H9 (cell line): ENCODE measurements at regions not wholly inside any gene's neighbourhood (a gene's known extent, or its start where the extent isn't known, plus 50 kb on each side); places are given as distances from the start of the nearest gene placed in this dataset.
A peak's percentile ranks its signal among the peaks of the same experiment; 100 is the strongest.

Source experiments
- DNase-seq: peaks from one replicate; pipeline ENCODE4 v3.0.0-alpha.2; 2017
- H2AFZ ChIP-seq: one replicate; pipeline ENCODE4 v1.6.1; 2013; ENCODE audit warnings: mild to moderate bottlenecking, low read length, control low read depth, moderate library complexity
- H2AK5ac ChIP-seq: 2 replicates; pipeline ENCODE4 v1.6.1; 2013; ENCODE audit warnings: low read length, control low read depth, mixed read lengths; ENCODE audit not compliant: insufficient read length
- H2BK120ac ChIP-seq: one replicate; pipeline ENCODE4 v1.6.1; 2013; ENCODE audit warnings: low read depth, mild to moderate bottlenecking, low read length, control low read depth, inconsistent platforms; ENCODE audit not compliant: poor library complexity, severe bottlenecking
- H2BK12ac ChIP-seq: 2 replicates; pipeline ENCODE4 v1.6.1; 2013; ENCODE audit warnings: low read length, control low read depth, mixed read lengths, low read depth; ENCODE audit not compliant: insufficient read length
- H2BK15ac ChIP-seq: 2 replicates; pipeline ENCODE4 v1.6.1; 2013; ENCODE audit warnings: low read depth, low read length, control low read depth
- H2BK20ac ChIP-seq: one replicate; pipeline ENCODE4 v1.6.1; 2013; ENCODE audit warnings: low read depth, mild to moderate bottlenecking, low read length, control low read depth, inconsistent platforms; ENCODE audit not compliant: poor library complexity, severe bottlenecking
- H2BK5ac ChIP-seq: 2 replicates; pipeline ENCODE4 v1.6.1; 2013; ENCODE audit warnings: low read length, control low read depth, mixed read lengths; ENCODE audit not compliant: insufficient read length
- H3K14ac ChIP-seq: 2 replicates; pipeline ENCODE4 v1.6.1; 2013; ENCODE audit warnings: low read length, control low read depth; ENCODE audit not compliant: insufficient read depth
- H3K18ac ChIP-seq: 2 replicates; pipeline ENCODE4 v1.6.1; 2013; ENCODE audit warnings: low read depth, mild to moderate bottlenecking, mixed read lengths, low read length, control low read depth; ENCODE audit not compliant: insufficient read length
- H3K23ac ChIP-seq: 2 replicates; pipeline ENCODE4 v1.6.1; 2013; ENCODE audit warnings: low read length, control low read depth, mixed read lengths, low read depth; ENCODE audit not compliant: insufficient read length
- H3K23me2 ChIP-seq: 2 replicates; pipeline ENCODE4 v1.6.1; 2013; ENCODE audit warnings: low read depth, mild to moderate bottlenecking, mixed read lengths, low read length, control low read depth; ENCODE audit not compliant: insufficient read length, poor library complexity, severe bottlenecking
- H3K27ac ChIP-seq: 2 replicates; pipeline ENCODE4 v1.5.1; 2013; ENCODE audit warnings: low read length, control low read depth, mixed read lengths, low read depth; ENCODE audit not compliant: insufficient read length
- H3K27me3 ChIP-seq: 2 replicates; pipeline ENCODE4 v1.6.1; 2013; ENCODE audit warnings: low read length, control low read depth, inconsistent platforms; ENCODE audit not compliant: insufficient read depth
- H3K4ac ChIP-seq: 2 replicates; pipeline ENCODE4 v1.6.1; 2013; ENCODE audit warnings: low read depth, mild to moderate bottlenecking, control low read depth, inconsistent platforms, low read length, moderate library complexity
- H3K4me1 ChIP-seq: 2 replicates; pipeline ENCODE4 v1.6.1; 2013; ENCODE audit warnings: low read length, control low read depth, inconsistent platforms; ENCODE audit not compliant: insufficient read depth
- H3K4me2 ChIP-seq: 2 replicates; pipeline ENCODE4 v1.6.1; 2013; ENCODE audit warnings: low read length, control low read depth, mixed read lengths; ENCODE audit not compliant: insufficient read length, insufficient read depth
- H3K56ac ChIP-seq: 2 replicates; pipeline ENCODE4 v1.6.1; 2013; ENCODE audit warnings: low read depth, mild to moderate bottlenecking, mixed read lengths, low read length, control low read depth; ENCODE audit not compliant: insufficient read length
- H3K79me1 ChIP-seq: 2 replicates; pipeline ENCODE4 v1.6.1; 2013; ENCODE audit warnings: low read depth, mild to moderate bottlenecking, moderate library complexity, low read length, control low read depth, inconsistent platforms; ENCODE audit not compliant: insufficient read depth, poor library complexity, severe bottlenecking
- H3K79me2 ChIP-seq: 2 replicates; pipeline ENCODE4 v1.6.1; 2013; ENCODE audit warnings: low read length, control low read depth, inconsistent platforms; ENCODE audit not compliant: insufficient read depth
- H3K9ac ChIP-seq: 2 replicates; pipeline ENCODE4 v1.6.1; 2013; ENCODE audit warnings: low read length, control low read depth, mixed read lengths; ENCODE audit not compliant: insufficient read length; ENCODE audit errors: extremely low read depth
- H3K9me3 ChIP-seq: one replicate; pipeline ENCODE4 v1.6.1; 2013; ENCODE audit warnings: low read depth, low read length, inconsistent platforms; ENCODE audit not compliant: control insufficient read depth
- H3T11ph ChIP-seq: one replicate; pipeline ENCODE4 v1.6.1; 2013; ENCODE audit warnings: mild to moderate bottlenecking, low read length, control low read depth, inconsistent platforms
- H4K20me1 ChIP-seq: one replicate; pipeline ENCODE4 v1.6.1; 2013; ENCODE audit not compliant: control insufficient read depth, insufficient read length, insufficient read depth
- H4K5ac ChIP-seq: 2 replicates; pipeline ENCODE4 v1.6.1; 2013; ENCODE audit warnings: low read depth, mild to moderate bottlenecking, mixed read lengths, low read length, control low read depth; ENCODE audit not compliant: insufficient read length
- H4K8ac ChIP-seq: replicated peaks from 2 replicates; pipeline ENCODE4 v1.6.1; 2013; ENCODE audit warnings: low read length, control low read depth, mixed read lengths, low read depth; ENCODE audit not compliant: insufficient read length
- H4K91ac ChIP-seq: 2 replicates; pipeline ENCODE4 v1.6.1; 2013; ENCODE audit warnings: low read depth, mild to moderate bottlenecking, moderate library complexity, mixed read lengths, low read length, control low read depth; ENCODE audit not compliant: insufficient read length
- H3K27ac Mint-ChIP-seq, 3 experiments: 2 replicates in 2 of 3; 3 replicates in 1 of 3; pipeline ENCODE4 v1.8.0; 2020 to 2021; ENCODE audit warnings: mixed read lengths in 3 of 3, mild to moderate bottlenecking in 1 of 3, moderate library complexity in 1 of 3
- H3K27me3 Mint-ChIP-seq: 2 replicates; pipeline ENCODE4 v1.8.0; 2021; ENCODE audit warnings: low read depth, mild to moderate bottlenecking, moderate library complexity, mixed read lengths
- H3K36me3 Mint-ChIP-seq, 3 experiments: 2 replicates in 2 of 3; 3 replicates in 1 of 3; pipeline ENCODE4 v1.8.0; 2020 to 2021; ENCODE audit warnings: low read depth in 3 of 3, mixed read lengths in 3 of 3; ENCODE audit not compliant: insufficient read depth in 1 of 3
- H3K4me1 Mint-ChIP-seq, 2 experiments: 2 replicates each; pipeline ENCODE4 v1.8.0; 2020; ENCODE audit warnings: mixed read lengths in 2 of 2
- H3K4me3 Mint-ChIP-seq, 2 experiments: 2 replicates in 1 of 2; 3 replicates in 1 of 2; pipeline ENCODE4 v1.8.0; 2020 to 2021; ENCODE audit warnings: mild to moderate bottlenecking in 2 of 2, mixed read lengths in 2 of 2, moderate library complexity in 1 of 2
- H3K9me3 Mint-ChIP-seq, 2 experiments: 2 replicates in 1 of 2; 3 replicates in 1 of 2; pipeline ENCODE4 v1.8.0; 2020; ENCODE audit warnings: mild to moderate bottlenecking in 2 of 2, mixed read lengths in 2 of 2, moderate library complexity in 1 of 2
- CTCF ChIP-seq: fragments of 200-600 bp; sonication (generic); conservative IDR thresholded peaks from 3 replicates; pipeline ENCODE4 v1.8.0; 2021; ENCODE audit warnings: antibody characterized with exemption, mild to moderate bottlenecking
- WGBS: extraction: QIAGEN DNeasy Blood & Tissue Kit; methylation state at CpG from one replicate; pipeline ENCODE4 v1.1.7; 2013; ENCODE audit warnings: missing lambda C conversion rate, low lambda C conversion rate, mixed read lengths; ENCODE audit not compliant: insufficient read length; ENCODE audit errors: extremely low coverage; 5-methylcytosine and 5-hydroxymethylcytosine counted together

GRCh38 chr4:71130827-71131603 lies 137.6 kb downstream of the DCK start:
- Histone ChIP-seq H3K23me2 (no peaks in the 10 kb centered on the region), H3K4me1 (no peaks in the 10 kb centered on the region), H4K8ac (no peak overlapping the region), H3K56ac (no peak overlapping the region), H2BK120ac (no peak overlapping the region), H2AFZ (no peak overlapping the region), H2BK5ac (no peak overlapping the region), H2BK20ac (no peak overlapping the region), H3K9me3 (no peaks in the 10 kb centered on the region), H3K27me3 (no peaks in the 10 kb centered on the region; the same call in 1 of the 2 replicates), H3K9ac (no peak overlapping the region), H4K5ac (no peak overlapping the region), H4K20me1 (no peaks in the 10 kb centered on the region), H3K79me2 (no peaks in the 10 kb centered on the region), H3K14ac (no peak overlapping the region), H2BK12ac (no peak overlapping the region), H3T11ph (no peak overlapping the region), H2BK15ac (no peak overlapping the region), H2AK5ac (no peak overlapping the region), H3K27ac (no peak overlapping the region), H3K4ac (no peak overlapping the region), H3K23ac (no peak overlapping the region), H3K18ac (no peak overlapping the region), H3K4me2 (no peak overlapping the region), H3K79me1 (no peaks in the 10 kb centered on the region), H4K91ac (no peak overlapping the region)
- Mint-ChIP-seq H3K36me3 (no peaks in the 10 kb centered on the region), H3K4me3 (no peak overlapping the region), H3K27me3 (no peaks in the 10 kb centered on the region), H3K9me3 (no peaks in the 10 kb centered on the region; a peak in 1 of 5 replicates), H3K27ac (no peak overlapping the region), H3K4me1 (no peaks in the 10 kb centered on the region)
- no peak for DNase-seq
- no CpG with 5 or more reads among the region's 9 CpGs for WGBS
- TF ChIP-seq CTCF: peak; percentile 21; the same call in 1 of the 3 replicates
